Urothelium cell line (cell line): ENCODE measurements at regions not wholly inside any gene's neighbourhood (a gene's known extent, or its start where the extent isn't known, plus 50 kb on each side); places are given as distances from the start of the nearest gene placed in this dataset.
"Not testable (repeated sequence)": the region's sequence is repeated elsewhere in the genome, so short reads cannot be mapped to it uniquely, and the experiment has no call there.

Experiments used
- DNase-seq: peaks from one replicate; pipeline ENCODE4 v3.0.0; 2011; ENCODE audit warnings: low spot score, mixed read lengths
- FAIRE-seq: peaks from 2 replicates; lab custom pipeline; 2011; peaks lifted over from hg19 to GRCh38; lab: Jason Lieb, UNC

- FAIRE-seq = no peak
- DNase-seq = no peak
Measured at GRCh38 chr6:11961923-11962322, 50.2 kb upstream of the HIVEP1 start.

- FAIRE-seq = no peak
Measured at GRCh38 chr6:11960909-11961779, 51.0 kb upstream of the HIVEP1 start.

GRCh38 chr6:11956781-11957180 lies 55.3 kb upstream of the HIVEP1 start:
- FAIRE-seq (no peak), DNase-seq (no peak)

More at GRCh38 chr6:11960909-11961779, 51.0 kb upstream of the HIVEP1 start:
- no peak for DNase-seq

- DNase-seq = no peak
- no peak for FAIRE-seq
Measured at GRCh38 chr6:11953641-11954040, 58.5 kb upstream of the HIVEP1 start.

GRCh38 chr6:11952316-11952715 lies 59.8 kb upstream of the HIVEP1 start:
- no peak for FAIRE-seq
- DNase-seq = no peak

- FAIRE-seq (no peak), DNase-seq (no peak)
Measured at GRCh38 chr6:11951868-11952267, 60.2 kb upstream of the HIVEP1 start.

GRCh38 chr6:11950109-11950508 lies 62.0 kb upstream of the HIVEP1 start:
- FAIRE-seq (no peak), DNase-seq (no peak)

GRCh38 chr6:11947575-11947974 lies 64.5 kb upstream of the HIVEP1 start:
- FAIRE-seq (no peak), DNase-seq (no peak)

- FAIRE-seq (no peak), DNase-seq (no peak)
Measured at GRCh38 chr6:11947063-11947462, 65.0 kb upstream of the HIVEP1 start.

GRCh38 chr6:11944111-11944510 lies 68.0 kb upstream of the HIVEP1 start:
- FAIRE-seq (no peak), DNase-seq (no peak)

GRCh38 chr6:11943060-11943459 lies 69.1 kb upstream of the HIVEP1 start:
- DNase-seq (no peak), FAIRE-seq (no peak)

GRCh38 chr6:11942185-11942864 lies 69.8 kb upstream of the HIVEP1 start:
- DNase-seq (no peak), FAIRE-seq (no peak)

GRCh38 chr6:11940532-11941166 lies 71.5 kb upstream of the HIVEP1 start:
- FAIRE-seq, DNase-seq: not testable (repeated sequence)

- FAIRE-seq = no peak
- no peak for DNase-seq
Measured at GRCh38 chr6:11938285-11938890, 73.7 kb upstream of the HIVEP1 start.

GRCh38 chr6:11934638-11935037 lies 77.5 kb upstream of the HIVEP1 start:
- no peak for DNase-seq
- no peak for FAIRE-seq

GRCh38 chr6:11932892-11933291 lies 79.2 kb upstream of the HIVEP1 start:
- FAIRE-seq, DNase-seq: not testable (repeated sequence)

GRCh38 chr6:11931296-11932035 lies 80.6 kb upstream of the HIVEP1 start:
- no peak for DNase-seq
- FAIRE-seq = no peak

GRCh38 chr6:11930834-11931233 lies 81.3 kb upstream of the HIVEP1 start:
- not testable (repeated sequence) for FAIRE-seq, DNase-seq

GRCh38 chr6:11930240-11930639 lies 81.9 kb upstream of the HIVEP1 start:
- DNase-seq = no peak
- FAIRE-seq = no peak

GRCh38 chr6:11929241-11929835 lies 82.8 kb upstream of the HIVEP1 start:
- no peak for DNase-seq
- no peak for FAIRE-seq
